Superior temporal gyrus (tissue), 1 donor: ENCODE measurements at regions not wholly inside any gene's neighbourhood (a gene's known extent, or its start where the extent isn't known, plus 50 kb on each side); places are given as distances from the start of the nearest gene placed in this dataset.
"Not testable (repeated sequence)": the region's sequence is repeated elsewhere in the genome, so short reads cannot be mapped to it uniquely, and the experiment has no call there.

ENCODE experiments used
- DNase-seq: peaks from one replicate; pipeline ENCODE4 v3.0.0-alpha.2; 2016; ENCODE audit errors: extremely low spot score

GRCh38 chr12:72865921-72866320 is 593.8 kb downstream of the TRHDE start:
- DNase-seq = no peak

DNA sequence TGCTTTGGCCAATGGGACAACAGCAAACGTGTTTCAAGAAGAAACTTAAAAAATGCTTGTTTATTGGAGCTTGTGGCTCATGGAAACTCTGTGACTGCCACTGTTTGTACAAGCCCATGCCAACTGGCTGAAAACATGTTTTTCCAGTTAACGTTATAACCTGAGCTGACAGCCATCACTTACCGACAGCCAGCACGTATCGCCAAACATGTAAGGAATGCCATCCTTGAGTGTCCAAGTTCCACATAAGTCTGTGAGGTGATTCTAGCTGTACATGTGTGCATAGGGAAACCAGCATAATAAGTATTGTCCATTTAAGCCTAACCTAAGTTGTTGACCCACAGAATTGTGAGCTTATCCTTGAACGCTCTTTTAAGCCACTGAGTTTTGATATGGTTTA is 596.9 kb downstream of the TRHDE start:
- no peak for DNase-seq

GRCh38 chr12:72872238-72872887 is 600.2 kb downstream of the TRHDE start:
- DNase-seq = no peak

- no peak for DNase-seq
Observed at GRCh38 chr12:72872996-72873395, 600.8 kb downstream of the TRHDE start.

DNA sequence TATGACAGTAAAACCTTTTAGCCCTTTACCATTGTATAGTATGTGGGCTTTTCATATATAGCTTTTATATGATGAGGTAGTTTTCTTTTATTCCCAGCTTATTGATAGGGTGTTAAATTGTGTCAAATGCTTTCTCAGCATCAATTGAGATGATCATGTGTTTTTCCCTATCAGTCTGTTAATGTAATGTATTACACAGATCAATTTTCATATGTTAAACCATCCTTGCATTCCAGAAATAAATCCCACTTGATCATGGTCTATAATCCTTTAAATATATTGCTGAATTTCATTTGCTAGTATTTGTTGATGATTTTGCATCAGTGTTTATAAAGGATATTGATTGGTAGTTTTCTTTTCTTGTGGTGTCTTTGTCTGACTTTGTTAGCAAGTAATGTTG is 603.9 kb downstream of the TRHDE start:
- no peak for DNase-seq

GRCh38 chr12:72888693-72889092 is 616.5 kb downstream of the TRHDE start:
- no peak for DNase-seq

GRCh38 chr12:72889791-72890190 is 617.6 kb downstream of the TRHDE start:
- DNase-seq = no peak

DNA sequence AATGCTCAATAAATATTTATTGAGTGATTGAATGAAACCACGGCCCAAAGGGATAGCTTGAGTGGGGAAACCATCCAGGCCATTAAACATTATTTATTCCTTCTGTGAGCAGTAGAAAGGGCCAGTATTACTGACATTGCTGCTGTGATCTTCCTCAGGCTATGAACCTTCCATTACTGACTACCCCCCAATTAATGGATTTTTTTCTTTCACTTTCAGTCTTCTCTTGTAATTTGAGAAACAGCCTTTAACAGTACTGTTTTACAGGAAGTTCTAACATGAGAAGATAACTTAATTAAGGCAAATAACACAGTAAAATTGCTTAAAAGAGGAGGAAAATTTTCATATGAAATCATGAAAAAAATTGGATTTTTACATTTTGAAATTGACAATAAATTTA is 629.5 kb downstream of the TRHDE start:
- DNase-seq = no peak

DNA sequence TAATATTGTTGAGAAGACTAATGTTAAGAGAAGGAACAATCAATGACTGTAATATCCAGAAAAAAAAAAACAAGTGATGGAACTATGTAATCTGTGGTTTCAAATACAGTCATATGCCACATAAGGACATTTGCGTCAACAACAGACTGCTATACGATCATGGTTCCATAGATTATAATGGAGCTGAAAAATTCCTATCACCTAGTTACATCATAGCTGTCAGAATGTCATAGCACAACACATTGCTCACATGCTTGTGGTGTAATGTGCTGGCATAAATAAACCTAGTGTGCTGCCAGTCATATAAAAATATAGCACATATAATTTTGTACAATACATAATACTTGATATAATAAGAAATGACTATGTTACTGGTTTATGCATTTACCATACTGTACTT is 653.5 kb downstream of the TRHDE start:
- DNase-seq = no peak

DNA sequence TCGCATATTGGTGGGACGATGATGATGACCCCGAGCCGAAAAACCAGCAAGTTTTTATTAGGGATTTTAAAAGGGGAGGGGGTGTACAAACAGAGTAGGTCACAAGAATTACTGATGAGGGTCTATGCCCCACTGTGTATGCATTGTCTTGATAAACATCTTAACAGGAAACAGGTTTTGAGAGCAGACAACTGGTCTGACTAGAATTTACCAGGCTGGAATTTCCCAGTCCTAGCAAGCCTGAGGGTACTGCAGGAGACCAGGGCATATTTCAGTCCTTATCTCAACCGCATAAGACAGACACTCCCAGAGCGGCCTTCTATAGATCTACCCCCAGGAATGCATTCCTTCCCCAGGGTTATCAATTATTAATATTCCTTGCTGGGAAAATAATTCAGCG is 659.7 kb downstream of the TRHDE start:
- DNase-seq = not testable (repeated sequence)

- no peak for DNase-seq
Observed at GRCh38 chr12:72937486-72937885, 665.3 kb downstream of the TRHDE start.

DNA sequence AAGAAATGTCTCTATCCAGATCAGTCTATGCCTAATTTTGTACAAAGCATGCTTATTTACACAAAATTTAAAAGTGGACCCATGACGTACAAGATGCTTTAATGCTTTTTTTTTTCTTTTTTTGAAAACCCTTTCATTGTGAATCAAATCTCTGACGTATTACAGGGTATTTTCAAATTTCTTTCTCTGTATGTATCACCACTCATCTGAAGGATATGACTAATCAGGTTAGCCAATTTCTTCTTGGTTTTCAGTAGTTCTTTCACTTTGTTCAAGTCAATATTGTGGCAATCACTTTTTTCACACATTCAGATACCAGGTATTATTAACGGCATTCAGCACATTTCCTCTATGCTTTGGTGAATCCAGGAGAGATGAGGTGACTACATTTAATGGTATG is 685.3 kb downstream of the TRHDE start:
- DNase-seq = no peak

DNA sequence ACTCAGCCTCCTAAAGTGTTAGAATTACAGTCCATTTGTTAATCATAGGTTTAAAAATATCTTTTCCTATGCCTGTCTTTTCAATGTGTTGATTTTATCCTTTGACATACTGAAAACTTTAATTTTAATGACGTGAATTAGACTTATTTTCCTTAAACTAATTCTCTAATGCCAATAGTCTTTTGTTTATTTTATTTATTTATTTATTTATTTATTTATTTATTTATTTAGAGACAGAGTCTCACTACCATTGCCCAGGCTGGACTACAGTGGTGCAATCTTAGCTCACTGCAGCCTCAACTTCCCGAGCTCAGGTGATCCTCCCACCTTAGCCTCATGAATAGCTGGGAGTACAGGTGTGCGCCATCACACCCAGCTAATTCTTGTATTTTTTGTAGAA is 694.5 kb downstream of the TRHDE start:
- no peak for DNase-seq

DNA sequence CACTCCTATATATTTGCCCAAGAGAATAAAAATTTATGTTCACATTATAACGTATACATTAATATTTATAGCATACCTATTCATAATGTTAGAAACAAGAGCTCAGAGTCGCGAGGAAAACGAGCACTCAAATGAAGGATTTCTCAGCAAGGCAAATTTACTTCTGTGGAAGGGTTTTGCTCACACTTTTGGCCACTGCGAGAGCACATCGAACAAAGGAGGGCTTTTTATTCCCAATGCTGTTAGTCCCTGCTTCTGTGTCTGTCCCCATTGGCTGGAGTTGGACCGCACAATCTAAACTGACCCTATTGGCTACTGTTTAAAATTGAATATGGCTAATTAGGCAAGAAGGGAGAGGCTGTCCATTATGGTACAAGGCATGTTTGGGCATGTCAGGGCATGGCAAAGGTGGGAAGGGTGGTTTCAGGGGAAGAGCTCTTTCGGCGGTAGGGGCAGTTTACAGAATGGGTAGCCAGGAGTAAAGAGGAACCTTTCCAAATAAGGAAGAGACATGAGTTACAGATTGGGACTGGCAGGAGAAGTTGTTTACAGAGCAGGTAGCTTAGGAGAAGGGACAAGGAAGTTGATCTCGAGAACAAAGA is 702.9 kb downstream of the TRHDE start:
- no peak for DNase-seq

- no peak for DNase-seq
Observed at GRCh38 chr12:72978999-72979398, 706.8 kb downstream of the TRHDE start.

DNA sequence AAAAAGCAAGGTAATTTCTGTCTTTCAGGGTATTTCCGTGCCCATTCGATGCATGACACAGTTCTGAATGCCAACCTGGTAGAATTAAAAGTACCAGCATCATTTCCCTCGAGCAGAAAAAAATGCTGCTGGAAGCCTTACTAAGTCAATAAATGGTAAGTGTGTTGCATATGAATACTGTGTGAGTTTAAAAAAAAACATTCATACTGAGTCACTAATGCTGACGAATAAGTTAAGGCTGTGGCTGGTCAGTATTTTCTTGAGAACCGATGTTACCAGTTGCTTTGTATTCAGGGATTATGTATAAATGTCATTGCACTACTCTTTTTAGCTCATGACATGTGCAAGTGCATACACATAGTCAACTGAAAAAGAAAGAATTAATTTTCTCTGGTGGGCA is 710.2 kb downstream of the TRHDE start:
- no peak for DNase-seq

GRCh38 chr12:72986963-72987362 is 714.8 kb downstream of the TRHDE start:
- no peak for DNase-seq

DNA sequence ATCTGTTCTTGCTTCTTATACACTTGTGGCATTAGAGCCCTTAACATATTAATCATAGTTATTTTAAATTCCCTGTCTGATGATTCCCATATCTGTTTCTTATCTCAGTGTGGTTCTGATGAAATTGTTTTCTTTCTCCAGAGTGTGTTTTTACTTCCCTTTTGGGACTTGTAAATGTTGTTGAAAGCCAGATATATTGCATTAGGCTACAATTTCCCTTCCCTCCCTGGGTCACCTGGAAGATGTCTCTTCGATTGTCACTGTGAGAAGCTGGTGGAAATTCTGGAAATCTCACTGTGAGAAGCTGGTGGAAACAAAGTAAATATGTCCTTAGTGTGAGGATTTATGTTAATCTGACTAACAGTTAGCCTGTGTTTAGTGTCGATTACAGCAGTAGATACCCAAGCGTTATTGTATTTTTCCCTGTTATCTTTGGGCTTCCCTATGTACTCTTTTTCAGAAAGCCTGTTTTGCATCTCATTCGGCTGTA is 717.3 kb downstream of the TRHDE start:
- DNase-seq = no peak

GRCh38 chr12:72995029-72995428 is 722.9 kb downstream of the TRHDE start:
- DNase-seq = not testable (repeated sequence)

GRCh38 chr12:72995616-72996015 is 723.4 kb downstream of the TRHDE start:
- no peak for DNase-seq

DNA sequence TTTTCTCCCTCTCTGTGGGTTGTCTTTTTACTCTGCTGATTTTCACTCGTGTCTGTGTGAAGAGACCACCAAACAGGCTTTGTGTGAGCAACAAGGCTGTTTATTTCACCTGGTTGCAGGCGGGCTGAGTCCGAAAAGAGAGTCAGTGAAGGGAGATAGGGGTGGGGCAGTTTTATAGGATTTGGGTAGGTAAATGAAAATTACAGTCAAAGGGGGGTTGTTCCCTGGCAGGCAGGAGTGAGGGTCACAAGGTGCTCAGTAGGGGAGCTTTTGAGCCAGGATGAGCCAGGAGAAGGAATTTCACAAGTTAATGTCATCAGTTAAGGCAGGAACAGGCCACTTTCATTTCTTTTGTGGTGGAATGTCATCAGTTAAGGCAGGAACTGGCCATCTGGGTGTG is 729.6 kb downstream of the TRHDE start:
- not testable (repeated sequence) for DNase-seq

GRCh38 chr12:73002504-73002903 is 730.3 kb downstream of the TRHDE start:
- not testable (repeated sequence) for DNase-seq

GRCh38 chr12:73009138-73009834 is 737.1 kb downstream of the TRHDE start:
- DNase-seq = not testable (repeated sequence)
